ENCODE measurements at regions not wholly inside any gene's neighbourhood (a gene's known extent, or its start where the extent isn't known, plus 50 kb on each side); places are given as distances from the start of the nearest gene placed in this dataset.

GRCh38 chr2:239668651-239669050 is 267.8 kb upstream of the HDAC4 start:
- Histone ChIP-seq H3K4me1 (ENCODE audit: control insufficient read depth, insufficient read depth, low read length) (no peaks in the 10 kb centered on the region), H3K9me3 (ENCODE audit: control insufficient read depth, insufficient read depth, low read length) (no peaks in the 10 kb centered on the region), H3K36me3 (ENCODE audit: control insufficient read depth, insufficient read depth, low read length) (no peaks in the 10 kb centered on the region), H3K4me3 (ENCODE audit: low read length) (no peak overlapping the region), H3K27me3 (ENCODE audit: control insufficient read depth, insufficient read depth, low read length) (no peaks in the 10 kb centered on the region), H3K27ac (ENCODE audit: low read length) (no peak overlapping the region)
- 98% methylated on average over 3 of the region's 3 CpGs for WGBS (ENCODE audit: insufficient coverage)
- no peak overlapping the region for H3K27ac Mint-ChIP-seq
- H3K36me3 Mint-ChIP-seq: no peaks in the 10 kb centered on the region
- H3K27me3 Mint-ChIP-seq (ENCODE audit: low read depth in 2 of 2): peaks cover under 1 to 2% of the 10 kb centered on the region in 2 donors
- no peak for TF ChIP-seq CTCF (IDR thresholded peaks at IDR 0.05)
- no peak for ATAC-seq
- no peaks in the 10 kb centered on the region for H3K4me1 Mint-ChIP-seq
- no peak for DNase-seq
- no peak overlapping the region for H3K4me3 Mint-ChIP-seq
- no peaks in the 10 kb centered on the region for H3K9me3 Mint-ChIP-seq
- intact Hi-C loops (cut with micrococcal nuclease): no loop called here

- TF ChIP-seq CTCF (IDR thresholded peaks at IDR 0.05): no peak
- peaks cover 2 to 7% of the 10 kb centered on the region in 2 donors for H3K27me3 Mint-ChIP-seq (ENCODE audit: low read depth in 2 of 2)
These were observed 267.2 kb upstream of the HDAC4 start for GRCh38 chr2:239668042-239668441.

GRCh38 chr2:239667431-239667985 is 266.7 kb upstream of the HDAC4 start:
- no peak for TF ChIP-seq CTCF (IDR thresholded peaks at IDR 0.05)
- WGBS (ENCODE audit: insufficient coverage): 93% methylated on average over 9 of the region's 10 CpGs
- no peak for ATAC-seq

More at GRCh38 chr2:239668042-239668441, 267.2 kb upstream of the HDAC4 start:
- no peak overlapping the region for H3K27ac ChIP-seq (ENCODE audit: low read length)
- H3K27me3 ChIP-seq (ENCODE audit: control insufficient read depth, insufficient read depth, low read length): no peaks in the 10 kb centered on the region
- DNase-seq: no peak
- no peaks in the 10 kb centered on the region for H3K4me1 ChIP-seq (ENCODE audit: control insufficient read depth, insufficient read depth, low read length)
- Mint-ChIP-seq H3K4me1 (no peaks in the 10 kb centered on the region), H3K4me3 (no peak overlapping the region), H3K27ac (no peak overlapping the region), H3K36me3 (no peaks in the 10 kb centered on the region), H3K9me3 (no peaks in the 10 kb centered on the region)
- ATAC-seq: no peak
- no peaks in the 10 kb centered on the region for H3K9me3 ChIP-seq (ENCODE audit: control insufficient read depth, insufficient read depth, low read length)
- intact Hi-C loops (cut with micrococcal nuclease): no loop called here
- 94% methylated on average over 8 of the region's 8 CpGs for WGBS (ENCODE audit: insufficient coverage)
- no peak overlapping the region for H3K4me3 ChIP-seq (ENCODE audit: low read length)
- no peaks in the 10 kb centered on the region for H3K36me3 ChIP-seq (ENCODE audit: control insufficient read depth, insufficient read depth, low read length)

GRCh38 chr2:239666855-239667376 is 266.1 kb upstream of the HDAC4 start:
- Histone ChIP-seq H3K27me3 (ENCODE audit: control insufficient read depth, insufficient read depth, low read length) (no peaks in the 10 kb centered on the region), H3K36me3 (ENCODE audit: control insufficient read depth, insufficient read depth, low read length) (no peaks in the 10 kb centered on the region), H3K4me1 (ENCODE audit: control insufficient read depth, insufficient read depth, low read length) (no peaks in the 10 kb centered on the region), H3K27ac (ENCODE audit: low read length) (no peak overlapping the region), H3K9me3 (ENCODE audit: control insufficient read depth, insufficient read depth, low read length) (no peaks in the 10 kb centered on the region), H3K4me3 (ENCODE audit: low read length) (no peak overlapping the region)
- ATAC-seq: no peak
- H3K9me3 Mint-ChIP-seq: no peaks in the 10 kb centered on the region
- TF ChIP-seq CTCF (IDR thresholded peaks at IDR 0.05): no peak
- intact Hi-C loops (cut with micrococcal nuclease): no loop called here
- H3K27me3 Mint-ChIP-seq (ENCODE audit: low read depth in 2 of 2): peaks cover 11 to 18% of the 10 kb centered on the region in 2 donors
- no peak overlapping the region for H3K4me3 Mint-ChIP-seq
- 91% methylated on average over 9 of the region's 11 CpGs for WGBS (ENCODE audit: insufficient coverage)
- DNase-seq: no peak
- H3K4me1 Mint-ChIP-seq: peaks cover 0 to 3% of the 10 kb centered on the region in 2 donors
- H3K27ac Mint-ChIP-seq: no peak overlapping the region
- H3K36me3 Mint-ChIP-seq: no peaks in the 10 kb centered on the region

More at GRCh38 chr2:239667431-239667985, 266.7 kb upstream of the HDAC4 start:
- Mint-ChIP-seq H3K4me1 (no peaks in the 10 kb centered on the region), H3K9me3 (no peaks in the 10 kb centered on the region), H3K36me3 (no peaks in the 10 kb centered on the region), H3K4me3 (no peak overlapping the region), H3K27ac (no peak overlapping the region), H3K27me3 (ENCODE audit: low read depth in 2 of 2) (peaks cover 5 to 12% of the 10 kb centered on the region in 2 donors)
- intact Hi-C loops (cut with micrococcal nuclease): no loop called here
- DNase-seq: no peak
- Histone ChIP-seq H3K9me3 (ENCODE audit: control insufficient read depth, insufficient read depth, low read length) (no peaks in the 10 kb centered on the region), H3K27ac (ENCODE audit: low read length) (no peak overlapping the region), H3K4me1 (ENCODE audit: control insufficient read depth, insufficient read depth, low read length) (no peaks in the 10 kb centered on the region), H3K27me3 (ENCODE audit: control insufficient read depth, insufficient read depth, low read length) (no peaks in the 10 kb centered on the region), H3K36me3 (ENCODE audit: control insufficient read depth, insufficient read depth, low read length) (no peaks in the 10 kb centered on the region), H3K4me3 (ENCODE audit: low read length) (no peak overlapping the region)
